ENCODE measurements at regions not wholly inside any gene's neighbourhood (a gene's known extent, or its start where the extent isn't known, plus 50 kb on each side); places are given as distances from the start of the nearest gene placed in this dataset.

DNA sequence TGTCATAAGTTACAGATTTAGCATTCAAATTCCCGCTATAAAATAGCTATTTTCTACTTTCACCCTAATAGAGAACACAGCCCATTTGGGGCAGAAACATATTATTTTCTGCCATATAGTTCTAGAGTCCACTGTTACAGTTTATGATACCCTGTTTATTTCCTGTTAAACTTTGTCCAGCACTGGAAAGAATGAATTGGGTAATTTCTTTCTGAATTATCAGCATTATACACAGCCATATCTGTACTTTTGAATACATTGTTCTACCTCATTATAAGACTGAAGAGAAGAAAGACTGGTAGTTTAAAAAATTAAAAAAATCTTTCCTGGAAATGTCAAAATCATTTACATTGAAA is 332.1 kb downstream of the DIRAS2 start:
- H3K9me2 ChIP-seq (replicated peaks; ENCODE audit: insufficient read depth, low read length) = no peaks in the 10 kb centered on the region
- no peaks in the 10 kb centered on the region for H3K4me1 ChIP-seq (ENCODE audit: low read length)
- no peaks in the 10 kb centered on the region for H3K9me3 ChIP-seq (replicated peaks; ENCODE audit: insufficient read depth, low read length)
- H3K9ac ChIP-seq (ENCODE audit: low read length) = no peak overlapping the region
- H3K4me2 ChIP-seq (ENCODE audit: low read depth, low read length) = no peak overlapping the region
- no peaks in the 10 kb centered on the region for H3K27me3 ChIP-seq (replicated peaks; ENCODE audit: insufficient read depth, low read length)
- no peaks in the 10 kb centered on the region for H3F3A ChIP-seq (ENCODE audit: insufficient read depth, low read length)
- TF ChIP-seq EZH2 (optimal IDR thresholded peaks at IDR 0.05; ENCODE audit: low read depth, low read length) (no peak), EZH2phosphoT487 (IDR thresholded peaks at IDR 0.05; ENCODE audit: low read length) (no peak)
- TF ChIP-seq, protein P1, sequence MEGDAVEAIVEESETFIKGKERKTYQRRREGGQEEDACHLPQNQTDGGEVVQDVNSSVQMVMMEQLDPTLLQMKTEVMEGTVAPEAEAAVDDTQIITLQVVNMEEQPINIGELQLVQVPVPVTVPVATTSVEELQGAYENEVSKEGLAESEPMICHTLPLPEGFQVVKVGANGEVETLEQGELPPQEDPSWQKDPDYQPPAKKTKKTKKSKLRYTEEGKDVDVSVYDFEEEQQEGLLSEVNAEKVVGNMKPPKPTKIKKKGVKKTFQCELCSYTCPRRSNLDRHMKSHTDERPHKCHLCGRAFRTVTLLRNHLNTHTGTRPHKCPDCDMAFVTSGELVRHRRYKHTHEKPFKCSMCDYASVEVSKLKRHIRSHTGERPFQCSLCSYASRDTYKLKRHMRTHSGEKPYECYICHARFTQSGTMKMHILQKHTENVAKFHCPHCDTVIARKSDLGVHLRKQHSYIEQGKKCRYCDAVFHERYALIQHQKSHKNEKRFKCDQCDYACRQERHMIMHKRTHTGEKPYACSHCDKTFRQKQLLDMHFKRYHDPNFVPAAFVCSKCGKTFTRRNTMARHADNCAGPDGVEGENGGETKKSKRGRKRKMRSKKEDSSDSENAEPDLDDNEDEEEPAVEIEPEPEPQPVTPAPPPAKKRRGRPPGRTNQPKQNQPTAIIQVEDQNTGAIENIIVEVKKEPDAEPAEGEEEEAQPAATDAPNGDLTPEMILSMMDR (IDR thresholded peaks at IDR 0.05; ENCODE audit: low read length) = no peak
- H3K4me3 ChIP-seq (ENCODE audit: low read length) = no peak overlapping the region
- DNase-seq = no peak
- H4K20me1 ChIP-seq (ENCODE audit: insufficient read depth, low read length) = no peaks in the 10 kb centered on the region
- no peaks in the 10 kb centered on the region for H3K79me2 ChIP-seq (ENCODE audit: low read length)
- H3K27ac ChIP-seq (ENCODE audit: low read length) = no peak overlapping the region
- H3K36me3 ChIP-seq (replicated peaks; ENCODE audit: insufficient read depth, low read length) = no peaks in the 10 kb centered on the region
- no peak overlapping the region for H2AFZ ChIP-seq (ENCODE audit: low read length)

DNA sequence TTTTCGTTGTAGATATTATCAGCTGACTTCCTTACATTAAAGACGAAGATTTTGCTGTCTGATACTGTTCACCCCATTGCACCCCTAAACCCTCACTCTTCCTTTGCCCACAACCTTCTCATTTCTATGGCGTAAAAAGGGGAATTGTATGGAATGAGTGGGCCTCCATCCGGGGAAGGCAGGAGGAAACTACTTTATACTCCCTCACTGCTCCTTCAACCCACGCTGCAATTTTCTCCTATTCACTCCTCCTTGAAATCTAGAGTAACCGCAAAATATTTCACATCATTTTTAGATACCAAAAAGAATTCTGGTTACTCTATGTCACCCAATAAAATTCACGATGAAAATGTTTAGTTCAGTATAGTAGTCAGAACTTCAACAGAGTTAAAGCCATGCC is 330.8 kb downstream of the DIRAS2 start:
- Histone ChIP-seq H3K4me1 (ENCODE audit: low read length) (no peaks in the 10 kb centered on the region), H3K27ac (ENCODE audit: low read length) (no peak overlapping the region), H3K79me2 (ENCODE audit: low read length) (no peaks in the 10 kb centered on the region), H3K9me2 (replicated peaks; ENCODE audit: insufficient read depth, low read length) (no peaks in the 10 kb centered on the region), H3K9ac (ENCODE audit: low read length) (no peak overlapping the region), H3K4me2 (ENCODE audit: low read depth, low read length) (no peak overlapping the region), H3K27me3 (replicated peaks; ENCODE audit: insufficient read depth, low read length) (no peaks in the 10 kb centered on the region), H3K9me3 (replicated peaks; ENCODE audit: insufficient read depth, low read length) (no peaks in the 10 kb centered on the region), H3F3A (ENCODE audit: insufficient read depth, low read length) (no peaks in the 10 kb centered on the region), H3K36me3 (replicated peaks; ENCODE audit: insufficient read depth, low read length) (no peaks in the 10 kb centered on the region), H3K4me3 (ENCODE audit: low read length) (no peak overlapping the region), H2AFZ (ENCODE audit: low read length) (no peak overlapping the region), H4K20me1 (ENCODE audit: insufficient read depth, low read length) (no peaks in the 10 kb centered on the region)
- DNase-seq = no peak
- TF ChIP-seq, protein P1 (IDR thresholded peaks at IDR 0.05; ENCODE audit: low read length) = no peak

DNA sequence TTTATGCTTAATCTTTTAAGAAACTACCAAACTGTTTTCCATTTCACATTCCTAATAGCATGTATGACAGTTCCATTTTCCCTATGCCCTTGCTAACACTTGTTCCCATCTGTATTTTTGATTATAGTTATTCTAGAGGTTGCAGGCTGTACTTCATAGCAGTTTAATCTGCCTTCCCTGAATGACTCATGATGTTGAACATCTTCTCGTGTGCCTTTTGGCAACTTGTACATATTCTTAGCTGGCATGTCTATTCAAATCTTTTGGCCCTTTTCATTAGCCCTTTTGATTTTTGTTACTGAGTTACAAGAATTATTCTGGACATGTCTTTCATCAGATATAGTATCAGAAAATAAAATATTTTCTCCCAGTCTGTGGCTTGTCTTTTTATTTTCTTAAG is 320.3 kb downstream of the DIRAS2 start:
- Histone ChIP-seq H3K27ac (ENCODE audit: low read length) (no peak overlapping the region), H3F3A (ENCODE audit: insufficient read depth, low read length) (no peaks in the 10 kb centered on the region), H3K4me2 (ENCODE audit: low read depth, low read length) (no peak overlapping the region), H3K79me2 (ENCODE audit: low read length) (no peaks in the 10 kb centered on the region), H3K4me3 (ENCODE audit: low read length) (no peak overlapping the region), H3K9me2 (replicated peaks; ENCODE audit: insufficient read depth, low read length) (no peaks in the 10 kb centered on the region), H3K4me1 (ENCODE audit: low read length) (no peaks in the 10 kb centered on the region), H4K20me1 (ENCODE audit: insufficient read depth, low read length) (no peaks in the 10 kb centered on the region), H2AFZ (ENCODE audit: low read length) (no peak overlapping the region), H3K9me3 (replicated peaks; ENCODE audit: insufficient read depth, low read length) (no peaks in the 10 kb centered on the region), H3K36me3 (replicated peaks; ENCODE audit: insufficient read depth, low read length) (no peaks in the 10 kb centered on the region), H3K9ac (ENCODE audit: low read length) (no peak overlapping the region), H3K27me3 (replicated peaks; ENCODE audit: insufficient read depth, low read length) (no peaks in the 10 kb centered on the region)
- no peak for DNase-seq
- TF ChIP-seq, protein P1 (IDR thresholded peaks at IDR 0.05; ENCODE audit: low read length) = no peak
- TF ChIP-seq EZH2 (optimal IDR thresholded peaks at IDR 0.05; ENCODE audit: low read depth, low read length) (no peak), EZH2phosphoT487 (IDR thresholded peaks at IDR 0.05; ENCODE audit: low read length) (no peak)
